ENCODE measurements at regions not wholly inside any gene's neighbourhood (a gene's known extent, or its start where the extent isn't known, plus 50 kb on each side); places are given as distances from the start of the nearest gene placed in this dataset.

DNA sequence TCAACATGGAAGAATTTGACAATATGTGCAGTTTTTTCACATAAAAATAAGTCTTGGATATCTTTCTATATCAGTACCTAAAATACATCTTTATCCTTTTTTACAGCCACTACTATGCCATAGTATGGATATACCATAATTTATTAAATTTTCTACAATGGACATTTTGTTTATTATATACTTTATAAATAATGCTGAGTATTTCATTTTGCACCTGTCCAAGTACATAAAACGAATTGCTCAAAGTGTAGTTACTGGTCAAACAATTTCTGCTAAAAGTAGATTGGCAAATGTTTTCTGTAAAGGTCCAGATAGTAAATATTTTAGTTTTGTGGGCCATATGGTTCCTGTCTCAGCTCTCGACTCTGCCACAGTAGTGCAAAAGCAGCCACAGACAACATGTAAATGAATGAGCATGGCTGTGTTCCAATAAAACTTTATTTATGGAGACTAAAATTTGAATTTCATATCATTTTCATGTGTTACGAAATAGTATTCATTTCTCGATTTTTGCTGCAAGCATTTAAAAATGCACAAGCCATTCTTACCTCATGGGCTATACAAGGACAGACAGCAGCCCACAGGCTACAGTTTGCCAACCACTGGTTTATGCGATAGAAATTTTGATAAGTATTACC, 96.9 kb upstream of the STEAP1B start:
- no peaks in the 10 kb centered on the region for H3K27me3 ChIP-seq
- intact Hi-C loops (cut with DNase I) = no loop called here
- no peaks in the 10 kb centered on the region for H3K36me3 ChIP-seq
- WGBS, 2 donors = 93% methylated on average over 5 of the region's 5 CpGs
- no peaks in the 10 kb centered on the region for H3K4me1 ChIP-seq
- H3K9me3 ChIP-seq = no peaks in the 10 kb centered on the region
- TF ChIP-seq POLR2A (IDR thresholded peaks at IDR 0.05) = no peak
- TF ChIP-seq, protein P1, sequence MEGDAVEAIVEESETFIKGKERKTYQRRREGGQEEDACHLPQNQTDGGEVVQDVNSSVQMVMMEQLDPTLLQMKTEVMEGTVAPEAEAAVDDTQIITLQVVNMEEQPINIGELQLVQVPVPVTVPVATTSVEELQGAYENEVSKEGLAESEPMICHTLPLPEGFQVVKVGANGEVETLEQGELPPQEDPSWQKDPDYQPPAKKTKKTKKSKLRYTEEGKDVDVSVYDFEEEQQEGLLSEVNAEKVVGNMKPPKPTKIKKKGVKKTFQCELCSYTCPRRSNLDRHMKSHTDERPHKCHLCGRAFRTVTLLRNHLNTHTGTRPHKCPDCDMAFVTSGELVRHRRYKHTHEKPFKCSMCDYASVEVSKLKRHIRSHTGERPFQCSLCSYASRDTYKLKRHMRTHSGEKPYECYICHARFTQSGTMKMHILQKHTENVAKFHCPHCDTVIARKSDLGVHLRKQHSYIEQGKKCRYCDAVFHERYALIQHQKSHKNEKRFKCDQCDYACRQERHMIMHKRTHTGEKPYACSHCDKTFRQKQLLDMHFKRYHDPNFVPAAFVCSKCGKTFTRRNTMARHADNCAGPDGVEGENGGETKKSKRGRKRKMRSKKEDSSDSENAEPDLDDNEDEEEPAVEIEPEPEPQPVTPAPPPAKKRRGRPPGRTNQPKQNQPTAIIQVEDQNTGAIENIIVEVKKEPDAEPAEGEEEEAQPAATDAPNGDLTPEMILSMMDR (IDR thresholded peaks at IDR 0.05) = no peak
- H3K4me3 ChIP-seq (replicated peaks in 1 of 3) = no peak overlapping the region
- no peak for DNase-seq
- H3K27ac ChIP-seq = no peak overlapping the region

DNA sequence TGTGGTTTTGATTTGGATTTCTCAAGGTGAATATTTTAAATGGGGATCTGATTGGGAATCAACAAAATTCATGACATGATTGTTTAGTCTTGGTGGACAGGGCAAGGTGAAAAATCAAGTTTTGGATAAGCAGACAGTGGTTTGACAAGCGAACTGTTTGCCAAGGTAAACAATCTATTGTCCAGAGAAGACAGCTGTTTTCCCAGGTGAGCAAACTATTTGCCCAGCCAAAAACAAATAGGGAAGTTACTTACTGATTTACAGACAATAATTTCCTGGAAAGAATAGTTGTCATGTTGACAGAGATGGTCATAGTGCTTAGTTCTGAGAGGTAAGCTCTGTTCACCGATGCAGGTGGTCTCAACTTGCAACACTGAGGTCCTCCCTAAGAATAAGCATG, 94.0 kb upstream of the STEAP1B start:
- H3K36me3 ChIP-seq = no peaks in the 10 kb centered on the region
- H3K9me3 ChIP-seq = no peaks in the 10 kb centered on the region
- H3K27me3 ChIP-seq = no peaks in the 10 kb centered on the region
- H3K4me3 ChIP-seq (replicated peaks in 1 of 3) = no peak overlapping the region
- H3K4me1 ChIP-seq = peaks cover 12 to 20% of the 10 kb centered on the region in 2 donors
- TF ChIP-seq, protein P1 (IDR thresholded peaks at IDR 0.05) = no peak
- TF ChIP-seq POLR2A (IDR thresholded peaks at IDR 0.05) = no peak
- 74 to 78% methylated on average over 2 of the region's 2 CpGs for WGBS, 2 donors
- intact Hi-C loops (cut with DNase I) = no loop called here
- H3K27ac ChIP-seq = no peak overlapping the region
- DNase-seq = no peak

DNA sequence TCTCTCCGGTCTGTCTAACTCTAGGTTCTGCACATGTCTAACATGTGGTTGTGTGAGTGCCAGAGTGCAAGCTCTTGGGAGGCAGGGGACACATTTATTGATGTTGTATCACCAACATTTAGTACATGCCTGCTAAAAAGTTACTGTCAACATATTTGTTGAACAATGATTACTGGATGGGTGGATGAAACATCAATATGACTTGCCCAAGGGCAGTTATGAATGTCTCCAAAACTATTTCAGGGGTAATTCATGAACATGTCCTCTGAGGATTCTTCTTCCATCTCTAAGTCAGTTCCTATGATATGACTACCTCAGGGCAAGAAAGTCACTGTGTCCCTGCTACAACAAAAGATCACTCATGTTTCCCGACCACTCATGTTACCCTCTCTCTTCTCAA, 91.3 kb upstream of the STEAP1B start:
- TF ChIP-seq POLR2A (IDR thresholded peaks at IDR 0.05) = no peak
- TF ChIP-seq, protein P1 (IDR thresholded peaks at IDR 0.05) = no peak
- no peaks in the 10 kb centered on the region for H3K9me3 ChIP-seq
- WGBS, 2 donors = 89 to 98% methylated on average over 2 of the region's 2 CpGs
- H3K4me1 ChIP-seq = peaks cover 12 to 37% of the 10 kb centered on the region in 2 donors
- intact Hi-C loops (cut with DNase I) = no loop called here
- no peaks in the 10 kb centered on the region for H3K36me3 ChIP-seq
- no peaks in the 10 kb centered on the region for H3K27me3 ChIP-seq
- H3K4me3 ChIP-seq (replicated peaks in 1 of 3) = no peak overlapping the region
- no peak for DNase-seq
- peak overlapping the region in 1 of 3 donors; percentile 68 for H3K27ac ChIP-seq

DNA sequence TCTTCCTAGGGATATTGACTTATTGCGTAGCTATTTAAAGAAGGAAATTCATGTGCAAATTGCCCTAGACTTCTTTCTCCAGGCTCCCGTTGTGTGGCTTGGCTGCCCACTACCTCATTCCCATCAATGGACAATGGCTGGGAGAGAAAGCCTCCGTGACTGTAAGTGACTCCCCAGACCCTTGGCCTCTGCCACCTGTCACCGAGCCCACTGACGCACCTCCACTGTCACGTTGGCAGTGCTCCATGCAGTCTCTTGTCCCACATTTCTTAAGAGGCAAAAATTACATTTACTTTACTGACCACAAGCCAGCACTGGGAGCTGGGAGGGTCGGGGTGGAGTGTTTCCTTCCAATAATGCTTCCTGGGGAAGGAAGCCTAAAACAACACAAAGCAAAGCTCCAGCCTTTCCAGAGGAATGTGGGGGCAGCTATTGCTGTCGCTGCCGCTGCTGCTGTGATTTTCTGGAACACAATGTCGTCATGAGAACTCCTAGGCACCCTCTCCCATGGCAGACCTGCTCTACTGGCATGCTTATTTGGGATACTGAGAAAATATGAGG, 89.7 kb upstream of the STEAP1B start:
- WGBS, 2 donors = 6 to 15% methylated on average over 10 of the region's 10 CpGs
- H3K4me1 ChIP-seq = peaks cover 12 to 37% of the 10 kb centered on the region in 2 donors
- no peak overlapping the region for H3K4me3 ChIP-seq (replicated peaks in 1 of 3)
- no peaks in the 10 kb centered on the region for H3K36me3 ChIP-seq
- peak; percentile 40 to 53 for DNase-seq
- no peaks in the 10 kb centered on the region for H3K27me3 ChIP-seq
- H3K9me3 ChIP-seq = no peaks in the 10 kb centered on the region
- intact Hi-C loops (cut with DNase I) = no loop called here
- H3K27ac ChIP-seq = peak overlapping the region; percentile 18 to 68 (median 45)
- TF ChIP-seq POLR2A (IDR thresholded peaks at IDR 0.05) = no peak
- TF ChIP-seq, protein P1 (IDR thresholded peaks at IDR 0.05) = no peak

DNA sequence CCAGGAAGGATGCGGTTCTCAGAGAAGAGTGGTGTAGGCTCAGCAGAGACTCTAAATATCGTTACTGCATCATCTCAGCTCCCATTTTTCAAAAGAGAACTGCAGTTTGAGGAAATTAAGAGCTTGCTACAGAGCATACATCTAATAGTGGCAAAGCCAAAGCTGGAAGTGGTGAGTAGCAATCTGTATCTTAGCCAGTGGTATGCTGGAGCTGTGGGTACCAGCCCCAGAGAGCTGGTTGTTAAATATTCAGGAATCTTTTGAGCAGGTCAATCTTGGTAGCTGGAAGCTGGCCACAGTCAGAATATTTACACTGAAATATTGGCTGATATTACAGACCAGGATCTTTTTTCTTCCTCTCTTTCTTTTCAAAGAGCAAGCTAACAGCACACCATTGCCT, 88.4 kb upstream of the STEAP1B start:
- peaks cover 17 to 44% of the 10 kb centered on the region in 2 donors for H3K4me1 ChIP-seq
- H3K9me3 ChIP-seq = no peaks in the 10 kb centered on the region
- H3K27me3 ChIP-seq = no peaks in the 10 kb centered on the region
- WGBS, 2 donors = 96% methylated on average over 2 of the region's 2 CpGs
- H3K4me3 ChIP-seq (replicated peaks in 1 of 3) = no peak overlapping the region
- DNase-seq = no peak
- intact Hi-C loops (cut with DNase I) = no loop called here
- H3K36me3 ChIP-seq = no peaks in the 10 kb centered on the region
- TF ChIP-seq, protein P1 (IDR thresholded peaks at IDR 0.05) = no peak
- peak overlapping the region in 1 of 3 donors; percentile 3 for H3K27ac ChIP-seq

All from thyroid gland (tissue), 4 donors.